ENCODE measurements at regions not wholly inside any gene's neighbourhood (a gene's known extent, or its start where the extent isn't known, plus 50 kb on each side); places are given as distances from the start of the nearest gene placed in this dataset.

- ChIA-PET POLR2A (no interaction called here), CTCF (interaction anchor here (0.9 to 1.3 kb wide), 2 partner anchors 15 to 27 kb away, joined by 3 read pairs; no protein-coding TSS in a partner anchor)
- TF ChIP-seq CTCF (IDR thresholded peaks at IDR 0.05; ENCODE audit: control extremely low read depth, extremely low read depth, low read depth, missing control alignments): no peak
- DNase-seq (ENCODE audit: extremely low spot score): no peak
Measured at GRCh38 chr4:79176351-79176750, 149.5 kb downstream of the NAA11 start.

GRCh38 chr4:79175716-79176115, 150.1 kb downstream of the NAA11 start:
- DNase-seq (ENCODE audit: extremely low spot score): no peak
- ChIA-PET CTCF (interaction anchor here (1.3 kb wide), 1 partner anchor 26 kb away, joined by 3 read pairs; no protein-coding TSS in a partner anchor), POLR2A (no interaction called here)
- TF ChIP-seq CTCF (IDR thresholded peaks at IDR 0.05; ENCODE audit: control extremely low read depth, extremely low read depth, low read depth, missing control alignments): no peak

GRCh38 chr4:79174490-79175252, 151.2 kb downstream of the NAA11 start:
- CTCF ChIA-PET: interaction anchor here (0.9 kb wide), 1 partner anchor 11 kb away, joined by 3 read pairs; no protein-coding TSS in a partner anchor
- POLR2A ChIA-PET: no interaction called here
- TF ChIP-seq CTCF (IDR thresholded peaks at IDR 0.05; ENCODE audit: control extremely low read depth, extremely low read depth, low read depth, missing control alignments): no peak
- no peak for DNase-seq (ENCODE audit: extremely low spot score)

- ChIA-PET CTCF (no interaction called here), POLR2A (no interaction called here)
- TF ChIP-seq CTCF (IDR thresholded peaks at IDR 0.05; ENCODE audit: control extremely low read depth, extremely low read depth, low read depth, missing control alignments): no peak
- no peak for DNase-seq (ENCODE audit: extremely low spot score)
Measured at GRCh38 chr4:79173186-79173585, 152.7 kb downstream of the NAA11 start.

- POLR2A ChIA-PET: no interaction called here
- TF ChIP-seq CTCF (IDR thresholded peaks at IDR 0.05; ENCODE audit: control extremely low read depth, extremely low read depth, low read depth, missing control alignments): no peak
- no peak for DNase-seq (ENCODE audit: extremely low spot score)
- CTCF ChIA-PET: interaction anchor here (1.0 kb wide), 1 partner anchor 12 kb away, joined by 3 read pairs; no protein-coding TSS in a partner anchor
Measured at GRCh38 chr4:79170077-79170476, 155.8 kb downstream of the NAA11 start.

GRCh38 chr4:79164907-79165610, 160.8 kb downstream of the NAA11 start:
- POLR2A ChIA-PET: no interaction called here

More at GRCh38 chr4:79164907-79165610, 160.8 kb downstream of the NAA11 start:
- CTCF ChIA-PET: interaction anchor here (0.9 to 1.4 kb wide), 3 partner anchors 12 to 21 kb away, joined by 3 read pairs; no protein-coding TSS in a partner anchor
- DNase-seq (ENCODE audit: extremely low spot score): no peak
- TF ChIP-seq CTCF (IDR thresholded peaks at IDR 0.05; ENCODE audit: control extremely low read depth, extremely low read depth, low read depth, missing control alignments): no peak
